ENCODE measurements at regions not wholly inside any gene's neighbourhood (a gene's known extent, or its start where the extent isn't known, plus 50 kb on each side); places are given as distances from the start of the nearest gene placed in this dataset.

DNA sequence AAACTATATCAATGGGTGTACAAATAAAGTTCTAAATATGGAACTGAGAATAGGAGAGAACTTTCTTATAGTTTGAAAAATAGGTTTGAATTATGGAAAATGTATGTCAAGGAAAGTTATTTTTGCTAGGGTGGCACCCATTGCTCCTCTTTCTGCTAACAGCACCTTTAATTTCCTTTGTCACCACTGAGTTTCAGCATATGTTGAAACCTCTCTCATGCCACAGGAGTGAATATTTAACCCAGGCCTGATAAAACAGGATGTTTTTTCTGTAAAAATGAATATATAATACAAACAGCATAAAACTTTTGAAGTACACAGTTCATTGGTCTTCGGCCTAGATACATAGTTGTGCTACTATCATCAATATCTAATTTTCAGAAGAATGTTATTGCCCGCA, 385.5 kb upstream of the ANO5 start:
- no peaks in the 10 kb centered on the region for H3K36me3 ChIP-seq (ENCODE audit: control insufficient read depth in 5 of 5, insufficient read depth in 5 of 5, low read length in 5 of 5)
- H3K9ac ChIP-seq (ENCODE audit: low read length in 5 of 5) = no peak overlapping the region
- H3K4me1 ChIP-seq (ENCODE audit: control insufficient read depth in 5 of 5, insufficient read depth in 5 of 5, low read length in 5 of 5) = no peaks in the 10 kb centered on the region
- H3K4me3 ChIP-seq (ENCODE audit: low read depth in 1 of 5, low read length in 5 of 5) = no peak overlapping the region
- H3K27me3 ChIP-seq (ENCODE audit: control insufficient read depth in 5 of 5, insufficient read depth in 4 of 5, low read length in 5 of 5) = no peaks in the 10 kb centered on the region
- no peak overlapping the region for H3K27ac ChIP-seq (ENCODE audit: low read depth, low read length)
- peaks cover under 1 to 12% (median 5%) of the 10 kb centered on the region in 5 donors for H3K9me3 ChIP-seq (ENCODE audit: control insufficient read depth in 5 of 5, low read length in 5 of 5)

DNA sequence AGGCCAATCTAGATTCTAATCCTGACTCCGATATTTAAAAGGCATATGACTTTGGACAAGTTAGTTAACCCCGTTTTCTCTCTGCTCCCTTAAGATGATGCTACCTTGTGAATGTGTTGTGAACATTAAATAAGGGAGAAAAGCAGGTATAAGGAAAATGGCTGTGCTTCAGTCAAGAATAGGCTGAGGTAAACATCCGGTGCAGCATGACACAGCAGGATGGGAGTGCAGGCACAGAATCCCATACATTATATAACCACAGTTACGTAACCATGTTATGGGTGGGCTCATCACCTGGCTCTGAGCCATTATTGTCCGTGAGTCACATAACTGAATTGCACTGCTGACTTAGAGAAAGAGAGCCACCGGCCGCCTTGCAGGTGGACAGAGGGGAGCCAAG, 382.2 kb upstream of the ANO5 start:
- Histone ChIP-seq H3K4me3 (ENCODE audit: low read depth in 1 of 5, low read length in 5 of 5) (no peak overlapping the region), H3K9ac (ENCODE audit: low read length in 5 of 5) (no peak overlapping the region), H3K36me3 (ENCODE audit: control insufficient read depth in 5 of 5, insufficient read depth in 5 of 5, low read length in 5 of 5) (no peaks in the 10 kb centered on the region), H3K4me1 (ENCODE audit: control insufficient read depth in 5 of 5, insufficient read depth in 5 of 5, low read length in 5 of 5) (no peaks in the 10 kb centered on the region), H3K27ac (ENCODE audit: low read depth, low read length) (no peak overlapping the region), H3K27me3 (ENCODE audit: control insufficient read depth in 5 of 5, insufficient read depth in 4 of 5, low read length in 5 of 5) (no peaks in the 10 kb centered on the region), H3K9me3 (ENCODE audit: control insufficient read depth in 5 of 5, low read length in 5 of 5) (peaks cover 0 to 5% (median 0%) of the 10 kb centered on the region in 5 donors)

DNA sequence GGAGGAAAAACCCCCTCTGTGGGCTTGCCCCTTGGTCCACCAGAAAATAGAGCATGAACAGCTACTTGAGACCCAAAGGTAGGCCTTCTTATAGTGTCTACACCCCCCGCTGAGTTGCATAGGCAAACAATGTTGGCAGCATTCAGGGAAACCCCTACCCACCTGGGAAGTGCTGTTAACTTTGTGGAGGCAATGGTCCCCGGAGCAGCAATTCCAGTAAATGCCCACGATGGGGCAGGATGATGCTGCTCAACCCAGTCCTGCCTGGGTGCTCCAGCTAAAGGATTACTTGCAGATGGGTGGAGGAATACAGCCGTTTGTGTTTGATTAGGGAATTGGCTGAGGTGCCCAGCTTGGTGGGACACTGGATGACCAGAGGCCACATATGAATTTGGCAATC, 381.3 kb upstream of the ANO5 start:
- Histone ChIP-seq H3K4me1 (ENCODE audit: control insufficient read depth in 5 of 5, insufficient read depth in 5 of 5, low read length in 5 of 5) (no peaks in the 10 kb centered on the region), H3K36me3 (ENCODE audit: control insufficient read depth in 5 of 5, insufficient read depth in 5 of 5, low read length in 5 of 5) (no peaks in the 10 kb centered on the region), H3K4me3 (ENCODE audit: low read depth in 1 of 5, low read length in 5 of 5) (no peak overlapping the region), H3K27me3 (ENCODE audit: control insufficient read depth in 5 of 5, insufficient read depth in 4 of 5, low read length in 5 of 5) (no peaks in the 10 kb centered on the region), H3K9ac (ENCODE audit: low read length in 5 of 5) (no peak overlapping the region), H3K27ac (ENCODE audit: low read depth, low read length) (no peak overlapping the region), H3K9me3 (ENCODE audit: control insufficient read depth in 5 of 5, low read length in 5 of 5) (peaks cover 0 to 5% (median 0%) of the 10 kb centered on the region in 5 donors)

- no peaks in the 10 kb centered on the region for H3K4me1 ChIP-seq (ENCODE audit: control insufficient read depth in 5 of 5, insufficient read depth in 5 of 5, low read length in 5 of 5)
- no peak overlapping the region for H3K4me3 ChIP-seq (ENCODE audit: low read depth in 1 of 5, low read length in 5 of 5)
- no peaks in the 10 kb centered on the region for H3K27me3 ChIP-seq (ENCODE audit: control insufficient read depth in 5 of 5, insufficient read depth in 4 of 5, low read length in 5 of 5)
- no peaks in the 10 kb centered on the region for H3K36me3 ChIP-seq (ENCODE audit: control insufficient read depth in 5 of 5, insufficient read depth in 5 of 5, low read length in 5 of 5)
- H3K9ac ChIP-seq (ENCODE audit: low read length in 5 of 5) = no peak overlapping the region
- no peak overlapping the region for H3K27ac ChIP-seq (ENCODE audit: low read depth, low read length)
- peaks cover 0 to 5% (median 0%) of the 10 kb centered on the region in 5 donors for H3K9me3 ChIP-seq (ENCODE audit: control insufficient read depth in 5 of 5, low read length in 5 of 5)
Measured at GRCh38 chr11:21814169-21814568, 378.7 kb upstream of the ANO5 start.

DNA sequence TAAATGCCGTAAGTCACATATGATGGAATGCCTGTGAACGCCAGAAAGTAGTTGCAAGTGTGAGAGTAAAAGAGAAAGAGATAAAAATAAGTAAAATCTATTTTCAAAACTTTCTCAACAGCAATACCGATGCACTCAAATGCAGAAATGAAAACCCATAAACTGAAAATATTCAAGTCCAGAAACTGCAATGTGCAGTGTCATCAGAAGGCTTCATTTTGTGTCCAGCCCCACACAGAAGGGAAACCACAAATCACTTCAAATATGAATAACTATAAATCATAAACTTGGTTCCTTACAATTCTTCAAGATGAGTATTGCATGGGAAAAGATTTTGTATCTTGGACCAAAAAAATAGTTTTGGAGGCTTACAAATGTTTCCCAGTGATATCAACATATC, 375.2 kb upstream of the ANO5 start:
- no peak overlapping the region for H3K4me3 ChIP-seq (ENCODE audit: low read depth in 1 of 5, low read length in 5 of 5)
- no peak overlapping the region for H3K27ac ChIP-seq (ENCODE audit: low read depth, low read length)
- H3K36me3 ChIP-seq (ENCODE audit: control insufficient read depth in 5 of 5, insufficient read depth in 5 of 5, low read length in 5 of 5) = no peaks in the 10 kb centered on the region
- H3K4me1 ChIP-seq (ENCODE audit: control insufficient read depth in 5 of 5, insufficient read depth in 5 of 5, low read length in 5 of 5) = no peaks in the 10 kb centered on the region
- no peaks in the 10 kb centered on the region for H3K27me3 ChIP-seq (ENCODE audit: control insufficient read depth in 5 of 5, insufficient read depth in 4 of 5, low read length in 5 of 5)
- H3K9ac ChIP-seq (ENCODE audit: low read length in 5 of 5) = no peak overlapping the region
- peaks cover 0 to 3% (median 0%) of the 10 kb centered on the region in 5 donors for H3K9me3 ChIP-seq (ENCODE audit: control insufficient read depth in 5 of 5, low read length in 5 of 5)

GRCh38 chr11:21820176-21820575, 372.7 kb upstream of the ANO5 start:
- Histone ChIP-seq H3K4me3 (ENCODE audit: low read depth in 1 of 5, low read length in 5 of 5) (no peak overlapping the region), H3K27ac (ENCODE audit: low read depth, low read length) (no peak overlapping the region), H3K9me3 (ENCODE audit: control insufficient read depth in 5 of 5, low read length in 5 of 5) (no peaks in the 10 kb centered on the region), H3K4me1 (ENCODE audit: control insufficient read depth in 5 of 5, insufficient read depth in 5 of 5, low read length in 5 of 5) (no peaks in the 10 kb centered on the region), H3K9ac (ENCODE audit: low read length in 5 of 5) (no peak overlapping the region), H3K27me3 (ENCODE audit: control insufficient read depth in 5 of 5, insufficient read depth in 4 of 5, low read length in 5 of 5) (no peaks in the 10 kb centered on the region), H3K36me3 (ENCODE audit: control insufficient read depth in 5 of 5, insufficient read depth in 5 of 5, low read length in 5 of 5) (no peaks in the 10 kb centered on the region)

GRCh38 chr11:21825127-21825526, 367.8 kb upstream of the ANO5 start:
- Histone ChIP-seq H3K4me3 (ENCODE audit: low read depth in 1 of 5, low read length in 5 of 5) (no peak overlapping the region), H3K9me3 (ENCODE audit: control insufficient read depth in 5 of 5, low read length in 5 of 5) (no peaks in the 10 kb centered on the region), H3K27me3 (ENCODE audit: control insufficient read depth in 5 of 5, insufficient read depth in 4 of 5, low read length in 5 of 5) (no peaks in the 10 kb centered on the region), H3K4me1 (ENCODE audit: control insufficient read depth in 5 of 5, insufficient read depth in 5 of 5, low read length in 5 of 5) (no peaks in the 10 kb centered on the region), H3K27ac (ENCODE audit: low read depth, low read length) (no peak overlapping the region), H3K9ac (ENCODE audit: low read length in 5 of 5) (no peak overlapping the region), H3K36me3 (ENCODE audit: control insufficient read depth in 5 of 5, insufficient read depth in 5 of 5, low read length in 5 of 5) (no peaks in the 10 kb centered on the region)

DNA sequence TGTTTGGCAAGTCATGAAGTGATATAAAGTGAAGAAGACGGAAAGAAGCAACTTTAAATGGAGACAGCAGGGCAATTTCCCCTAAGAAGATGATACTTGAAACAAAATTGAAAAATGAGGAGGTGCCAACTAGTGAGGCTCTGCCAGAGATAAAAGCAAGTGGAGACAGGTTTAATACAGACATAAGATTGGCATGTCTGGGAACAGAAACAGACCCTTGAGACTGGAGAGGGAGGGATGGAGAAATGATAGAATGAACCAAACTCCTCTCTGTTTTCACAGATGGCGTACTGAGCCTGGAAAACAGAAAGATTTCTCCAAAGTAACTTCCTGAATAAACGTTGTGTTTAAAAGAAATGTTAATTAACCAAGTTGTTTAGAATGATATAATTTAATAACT, 354.5 kb upstream of the ANO5 start:
- Histone ChIP-seq H3K27me3 (ENCODE audit: control insufficient read depth in 5 of 5, insufficient read depth in 4 of 5, low read length in 5 of 5) (no peaks in the 10 kb centered on the region), H3K36me3 (ENCODE audit: control insufficient read depth in 5 of 5, insufficient read depth in 5 of 5, low read length in 5 of 5) (no peaks in the 10 kb centered on the region), H3K9ac (ENCODE audit: low read length in 5 of 5) (no peak overlapping the region), H3K27ac (ENCODE audit: low read depth, low read length) (no peak overlapping the region), H3K4me1 (ENCODE audit: control insufficient read depth in 5 of 5, insufficient read depth in 5 of 5, low read length in 5 of 5) (no peaks in the 10 kb centered on the region), H3K9me3 (ENCODE audit: control insufficient read depth in 5 of 5, low read length in 5 of 5) (no peaks in the 10 kb centered on the region), H3K4me3 (ENCODE audit: low read depth in 1 of 5, low read length in 5 of 5) (no peak overlapping the region)

GRCh38 chr11:21839796-21840195, 353.1 kb upstream of the ANO5 start:
- Histone ChIP-seq H3K9me3 (ENCODE audit: control insufficient read depth in 5 of 5, low read length in 5 of 5) (no peaks in the 10 kb centered on the region), H3K27me3 (ENCODE audit: control insufficient read depth in 5 of 5, insufficient read depth in 4 of 5, low read length in 5 of 5) (no peaks in the 10 kb centered on the region), H3K36me3 (ENCODE audit: control insufficient read depth in 5 of 5, insufficient read depth in 5 of 5, low read length in 5 of 5) (no peaks in the 10 kb centered on the region), H3K4me1 (ENCODE audit: control insufficient read depth in 5 of 5, insufficient read depth in 5 of 5, low read length in 5 of 5) (no peaks in the 10 kb centered on the region), H3K9ac (ENCODE audit: low read length in 5 of 5) (no peak overlapping the region), H3K27ac (ENCODE audit: low read depth, low read length) (no peak overlapping the region), H3K4me3 (ENCODE audit: low read depth in 1 of 5, low read length in 5 of 5) (no peak overlapping the region)

- Histone ChIP-seq H3K27ac (ENCODE audit: low read depth, low read length) (no peak overlapping the region), H3K4me1 (ENCODE audit: control insufficient read depth in 5 of 5, insufficient read depth in 5 of 5, low read length in 5 of 5) (no peaks in the 10 kb centered on the region), H3K4me3 (ENCODE audit: low read depth in 1 of 5, low read length in 5 of 5) (no peak overlapping the region), H3K27me3 (ENCODE audit: control insufficient read depth in 5 of 5, insufficient read depth in 4 of 5, low read length in 5 of 5) (no peaks in the 10 kb centered on the region), H3K9ac (ENCODE audit: low read length in 5 of 5) (no peak overlapping the region), H3K9me3 (ENCODE audit: control insufficient read depth in 5 of 5, low read length in 5 of 5) (no peaks in the 10 kb centered on the region), H3K36me3 (ENCODE audit: control insufficient read depth in 5 of 5, insufficient read depth in 5 of 5, low read length in 5 of 5) (no peaks in the 10 kb centered on the region)
Measured at GRCh38 chr11:21861314-21861713, 331.6 kb upstream of the ANO5 start.

- Histone ChIP-seq H3K27me3 (ENCODE audit: control insufficient read depth in 5 of 5, insufficient read depth in 4 of 5, low read length in 5 of 5) (no peaks in the 10 kb centered on the region), H3K4me1 (ENCODE audit: control insufficient read depth in 5 of 5, insufficient read depth in 5 of 5, low read length in 5 of 5) (no peaks in the 10 kb centered on the region), H3K9ac (ENCODE audit: low read length in 5 of 5) (no peak overlapping the region), H3K27ac (ENCODE audit: low read depth, low read length) (no peak overlapping the region), H3K4me3 (ENCODE audit: low read depth in 1 of 5, low read length in 5 of 5) (no peak overlapping the region), H3K9me3 (ENCODE audit: control insufficient read depth in 5 of 5, low read length in 5 of 5) (no peaks in the 10 kb centered on the region), H3K36me3 (ENCODE audit: control insufficient read depth in 5 of 5, insufficient read depth in 5 of 5, low read length in 5 of 5) (no peaks in the 10 kb centered on the region)
Measured at GRCh38 chr11:21865541-21865940, 327.3 kb upstream of the ANO5 start.

Data from subcutaneous abdominal adipose tissue (tissue), 5 donors.